Heart left ventricle (tissue), 13 donors: ENCODE measurements at regions not wholly inside any gene's neighbourhood (a gene's known extent, or its start where the extent isn't known, plus 50 kb on each side); places are given as distances from the start of the nearest gene placed in this dataset.
A peak's percentile ranks its signal among the peaks of the same experiment; 100 is the strongest.

Source experiments
- POLR2A ChIP-seq, 2 donors: fragments of 450-650 bp; IDR thresholded peaks; one replicate each; pipeline ENCODE4 v1.6.1; 2017; ENCODE audit warnings: antibody characterized with exemption in 2 of 2, mild to moderate bottlenecking in 2 of 2, moderate library complexity in 2 of 2
- TF ChIP-seq, protein P1 (sequence below), 12 donors: fragments of 200-600 bp; sonication (generic) in 4 of 12; IDR thresholded peaks; one replicate each; pipeline versions ENCODE4 v1.5.0 to v1.8.0; 2018 to 2022; ENCODE audit warnings: antibody characterized with exemption in 12 of 12, mild to moderate bottlenecking in 5 of 12
- donor health status: ischemic (EF 13 %, LVEDD 7.1; RV severe dilation, severe dysfunction).
- donor health status: DM: no; HTN: yes; CAD: no.
- donor health status: DM: no; HTN: no; CAD: no.
- donor health status: ischemic (EF 25% LVEDD 6.9; RV normal size, moderate dysfunction).
- donor health status: ischemic (EF 25% LVEDD 5.7; RV mildly dilated, moderate dysfunction).
- donor health status: ischemic (EF 35%, LVEDD 5.7; RV mildly dilated, moderate dysfunction).
- donor health status: nonischemic (EF 11% LVEDD 7.7; RV severe dilation, severe dysfunction).
- donor health status: DM: yes; HTN: yes; CAD: no.
- donor health status: PGD.
- donor health status: ischemic (EF 29% LVEDD 5.4; RV normal size, mild dysfunction).
- donor health status: nonischemic (EF 23%, LVEDD 6.1; RV moderate dilation, normal function).

DNA sequence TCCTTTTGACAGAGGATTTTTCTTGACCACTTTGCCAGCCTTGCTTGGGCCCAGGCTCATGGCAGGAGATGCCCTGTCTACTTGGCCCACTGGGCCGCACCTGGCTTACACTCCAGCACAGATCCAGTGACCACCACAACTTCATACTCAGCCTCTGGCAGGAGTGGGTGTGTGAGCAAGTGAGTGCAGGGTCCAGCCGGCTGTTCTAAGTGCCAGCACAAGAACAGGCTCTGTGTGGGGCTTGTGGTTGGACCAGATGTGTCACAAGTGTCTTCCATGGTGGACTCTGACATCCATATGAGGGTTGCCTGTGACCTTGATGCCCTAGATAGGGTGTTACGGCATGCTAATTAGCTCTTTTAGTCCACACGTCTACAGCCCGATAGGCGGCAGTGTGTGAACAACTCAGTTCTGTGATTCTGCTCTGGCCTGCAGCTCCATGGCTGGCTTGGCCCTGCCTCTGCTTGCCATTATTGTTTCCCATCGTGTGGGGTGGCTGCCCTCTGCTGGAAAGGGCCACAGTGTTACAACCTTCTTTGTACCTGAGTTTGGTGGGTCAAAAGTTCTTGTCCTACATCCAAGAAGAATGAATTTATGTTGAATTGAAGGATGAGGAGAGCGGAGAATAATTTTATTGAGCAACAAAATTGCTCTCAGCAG is 1089.1 kb downstream of the SLC6A15 start:
- TF ChIP-seq, protein P1, sequence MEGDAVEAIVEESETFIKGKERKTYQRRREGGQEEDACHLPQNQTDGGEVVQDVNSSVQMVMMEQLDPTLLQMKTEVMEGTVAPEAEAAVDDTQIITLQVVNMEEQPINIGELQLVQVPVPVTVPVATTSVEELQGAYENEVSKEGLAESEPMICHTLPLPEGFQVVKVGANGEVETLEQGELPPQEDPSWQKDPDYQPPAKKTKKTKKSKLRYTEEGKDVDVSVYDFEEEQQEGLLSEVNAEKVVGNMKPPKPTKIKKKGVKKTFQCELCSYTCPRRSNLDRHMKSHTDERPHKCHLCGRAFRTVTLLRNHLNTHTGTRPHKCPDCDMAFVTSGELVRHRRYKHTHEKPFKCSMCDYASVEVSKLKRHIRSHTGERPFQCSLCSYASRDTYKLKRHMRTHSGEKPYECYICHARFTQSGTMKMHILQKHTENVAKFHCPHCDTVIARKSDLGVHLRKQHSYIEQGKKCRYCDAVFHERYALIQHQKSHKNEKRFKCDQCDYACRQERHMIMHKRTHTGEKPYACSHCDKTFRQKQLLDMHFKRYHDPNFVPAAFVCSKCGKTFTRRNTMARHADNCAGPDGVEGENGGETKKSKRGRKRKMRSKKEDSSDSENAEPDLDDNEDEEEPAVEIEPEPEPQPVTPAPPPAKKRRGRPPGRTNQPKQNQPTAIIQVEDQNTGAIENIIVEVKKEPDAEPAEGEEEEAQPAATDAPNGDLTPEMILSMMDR (IDR thresholded peaks at IDR 0.05): peak in 11 of 12 donors; percentile 7 to 55 (median 37)
- TF ChIP-seq POLR2A (IDR thresholded peaks at IDR 0.05): no peak
